ENCODE measurements at regions not wholly inside any gene's neighbourhood (a gene's known extent, or its start where the extent isn't known, plus 50 kb on each side); places are given as distances from the start of the nearest gene placed in this dataset.
"Not testable (repeated sequence)": the region's sequence is repeated elsewhere in the genome, so short reads cannot be mapped to it uniquely, and the experiment has no call there.

DNA sequence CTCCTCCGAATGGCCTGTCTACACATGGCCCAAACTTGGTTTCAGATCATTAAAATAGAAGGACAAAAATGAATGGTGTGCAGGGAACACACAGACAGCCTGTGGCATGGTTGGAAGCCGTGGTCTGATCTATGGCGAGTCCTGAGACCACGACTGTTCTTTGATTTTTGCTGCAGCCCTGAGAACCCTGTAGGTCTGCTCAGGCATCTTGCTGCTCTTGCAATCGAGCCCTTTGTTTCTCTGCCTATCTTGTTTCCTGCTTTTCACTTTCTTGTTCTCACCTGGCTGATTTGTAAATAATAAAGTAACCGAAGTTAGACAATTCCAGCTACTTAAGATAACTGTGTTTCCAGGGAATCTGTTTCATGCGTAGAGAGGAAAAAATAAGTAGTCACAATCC is 54.1 kb upstream of the NBPF9 start:
- intact Hi-C loops (cut with micrococcal nuclease); BruUV-seq (replicated peaks); DNase-seq (ENCODE audit: low read depth, low spot score): not testable (repeated sequence)

DNA sequence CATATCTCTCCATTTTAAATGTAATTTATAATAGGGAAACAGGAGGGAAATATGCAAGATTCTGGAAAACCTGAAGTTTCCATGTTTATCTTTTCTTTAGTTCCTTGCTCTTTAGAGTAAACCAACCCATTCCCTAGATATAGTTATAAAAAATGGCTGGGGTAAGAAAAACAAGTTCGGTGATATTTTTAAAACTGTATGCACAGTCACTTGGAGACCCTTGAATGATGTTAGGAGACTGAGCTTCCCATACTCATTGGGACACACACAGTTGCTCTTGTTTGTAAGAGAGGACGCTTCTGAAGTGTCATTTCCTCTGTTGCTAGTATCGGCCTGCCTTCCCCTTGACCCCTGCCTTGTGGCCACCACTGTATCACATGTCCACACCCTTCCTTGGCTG is 55.0 kb upstream of the NBPF9 start:
- intact Hi-C loops (cut with micrococcal nuclease); dilution Hi-C loops (cut with MboI; ENCODE audit: extremely low pct_ligation_motif_present, low sequenced_read_pairs); BruUV-seq (replicated peaks); H3K9me1 ChIP-seq (replicated peaks; ENCODE audit: control insufficient read depth, extremely low read depth, insufficient read depth, low read length); H3K9me3 ChIP-seq (replicated peaks; ENCODE audit: control insufficient read depth, insufficient read depth, low read length); H3K27ac ChIP-seq (ENCODE audit: insufficient read depth, low read depth, low read length); H3K27me3 ChIP-seq (ENCODE audit: control insufficient read depth in 2 of 2, insufficient read depth in 2 of 2, low read length in 2 of 2); H3K4me2 ChIP-seq (ENCODE audit: insufficient read depth, low read length); H3K4me1 ChIP-seq (ENCODE audit: control insufficient read depth, extremely low read depth, insufficient read depth, low read length); H3K79me2 ChIP-seq (ENCODE audit: control insufficient read depth, insufficient read depth, low read length); FAIRE-seq; H3K9ac ChIP-seq (replicated peaks; ENCODE audit: extremely low read depth, insufficient read depth, low read length); H3K4me3 ChIP-seq (replicated peaks in 1 of 3; ENCODE audit: insufficient read depth in 1 of 3, low read depth in 1 of 3, low read length in 3 of 3); CTCF ChIA-PET; H3K36me3 ChIP-seq (ENCODE audit: control insufficient read depth in 2 of 2, extremely low read depth in 1 of 2, insufficient read depth in 2 of 2, low read length in 2 of 2); H4K20me1 ChIP-seq (replicated peaks; ENCODE audit: control insufficient read depth, extremely low read depth, insufficient read depth, low read length); POLR2A ChIA-PET; H2AFZ ChIP-seq (ENCODE audit: low read depth, low read length): not testable (repeated sequence)
- DNase-seq (ENCODE audit: low read depth, low spot score): peak; percentile 0

More for the DNA sequence above, 54.1 kb upstream of the NBPF9 start:
- H3K27me3 ChIP-seq (ENCODE audit: control insufficient read depth in 2 of 2, insufficient read depth in 2 of 2, low read length in 2 of 2); H3K36me3 ChIP-seq (ENCODE audit: control insufficient read depth in 2 of 2, extremely low read depth in 1 of 2, insufficient read depth in 2 of 2, low read length in 2 of 2); H3K9ac ChIP-seq (replicated peaks; ENCODE audit: extremely low read depth, insufficient read depth, low read length); H3K4me2 ChIP-seq (ENCODE audit: insufficient read depth, low read length); H3K79me2 ChIP-seq (ENCODE audit: control insufficient read depth, insufficient read depth, low read length); H4K20me1 ChIP-seq (replicated peaks; ENCODE audit: control insufficient read depth, extremely low read depth, insufficient read depth, low read length); POLR2A ChIA-PET; H2AFZ ChIP-seq (ENCODE audit: low read depth, low read length); H3K9me3 ChIP-seq (replicated peaks; ENCODE audit: control insufficient read depth, insufficient read depth, low read length); H3K27ac ChIP-seq (ENCODE audit: insufficient read depth, low read depth, low read length); H3K4me1 ChIP-seq (ENCODE audit: control insufficient read depth, extremely low read depth, insufficient read depth, low read length); H3K4me3 ChIP-seq (replicated peaks in 1 of 3; ENCODE audit: insufficient read depth in 1 of 3, low read depth in 1 of 3, low read length in 3 of 3); FAIRE-seq; dilution Hi-C loops (cut with MboI; ENCODE audit: extremely low pct_ligation_motif_present, low sequenced_read_pairs); CTCF ChIA-PET; H3K9me1 ChIP-seq (replicated peaks; ENCODE audit: control insufficient read depth, extremely low read depth, insufficient read depth, low read length): not testable (repeated sequence)

DNA sequence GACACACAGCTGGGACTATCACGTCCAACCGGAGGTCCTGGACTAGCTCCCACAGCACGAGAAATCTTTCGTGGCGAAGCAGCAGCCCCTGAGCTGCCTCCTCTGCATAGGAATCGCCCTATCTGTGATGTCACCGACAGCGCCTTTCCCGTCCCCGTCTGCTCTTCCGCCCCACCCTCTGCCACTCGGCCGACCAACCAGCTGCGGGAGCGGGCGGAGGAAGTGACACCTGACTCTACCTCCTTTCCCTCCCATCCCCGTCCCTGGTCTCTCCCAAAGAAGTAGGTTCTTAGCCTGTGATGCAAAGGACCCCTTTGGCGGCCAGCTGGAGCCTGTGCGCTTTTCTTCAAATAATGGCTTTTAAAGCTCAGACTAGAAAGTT is 59.7 kb upstream of the NBPF9 start:
- H3K4me2 ChIP-seq (ENCODE audit: insufficient read depth, low read length); H3K27ac ChIP-seq (ENCODE audit: insufficient read depth, low read depth, low read length); H3K79me2 ChIP-seq (ENCODE audit: control insufficient read depth, insufficient read depth, low read length); H4K20me1 ChIP-seq (replicated peaks; ENCODE audit: control insufficient read depth, extremely low read depth, insufficient read depth, low read length); dilution Hi-C loops (cut with MboI; ENCODE audit: extremely low pct_ligation_motif_present, low sequenced_read_pairs); H3K4me1 ChIP-seq (ENCODE audit: control insufficient read depth, extremely low read depth, insufficient read depth, low read length); H3K9me1 ChIP-seq (replicated peaks; ENCODE audit: control insufficient read depth, extremely low read depth, insufficient read depth, low read length); H3K4me3 ChIP-seq (replicated peaks in 1 of 3; ENCODE audit: insufficient read depth in 1 of 3, low read depth in 1 of 3, low read length in 3 of 3); H3K36me3 ChIP-seq (ENCODE audit: control insufficient read depth in 2 of 2, extremely low read depth in 1 of 2, insufficient read depth in 2 of 2, low read length in 2 of 2); H3K27me3 ChIP-seq (ENCODE audit: control insufficient read depth in 2 of 2, insufficient read depth in 2 of 2, low read length in 2 of 2); DNase-seq (ENCODE audit: low read depth, low spot score); H3K9ac ChIP-seq (replicated peaks; ENCODE audit: extremely low read depth, insufficient read depth, low read length); H2AFZ ChIP-seq (ENCODE audit: low read depth, low read length); CTCF ChIA-PET; POLR2A ChIA-PET; BruUV-seq (replicated peaks); intact Hi-C loops (cut with micrococcal nuclease); H3K9me3 ChIP-seq (replicated peaks; ENCODE audit: control insufficient read depth, insufficient read depth, low read length): not testable (repeated sequence)
- FAIRE-seq: peak; percentile 58

DNA sequence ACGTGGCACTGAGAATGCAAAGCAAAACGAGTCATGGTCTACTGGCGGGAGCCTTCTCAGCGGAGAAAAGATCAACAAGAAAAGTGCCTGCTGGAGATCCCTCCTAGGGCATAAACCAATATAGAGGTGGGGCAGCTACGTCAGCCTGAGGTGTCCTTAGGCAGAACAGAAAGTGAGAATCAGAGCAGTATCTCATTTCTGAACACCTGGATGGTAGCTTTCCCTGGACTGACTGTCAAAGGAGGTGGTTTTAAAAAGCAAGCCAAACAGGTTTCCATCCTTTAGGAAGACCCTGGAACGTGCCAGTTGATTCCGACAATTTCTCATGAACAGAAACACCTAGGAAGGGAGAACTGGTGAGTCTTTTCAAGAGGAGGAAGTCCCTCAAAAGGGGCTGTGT is 71.4 kb upstream of the NBPF9 start:
- H3K4me3 ChIP-seq (replicated peaks in 1 of 3; ENCODE audit: insufficient read depth in 1 of 3, low read depth in 1 of 3, low read length in 3 of 3); H3K4me2 ChIP-seq (ENCODE audit: insufficient read depth, low read length); CTCF ChIA-PET; H4K20me1 ChIP-seq (replicated peaks; ENCODE audit: control insufficient read depth, extremely low read depth, insufficient read depth, low read length); intact Hi-C loops (cut with micrococcal nuclease); H3K9me3 ChIP-seq (replicated peaks; ENCODE audit: control insufficient read depth, insufficient read depth, low read length); H2AFZ ChIP-seq (ENCODE audit: low read depth, low read length); H3K4me1 ChIP-seq (ENCODE audit: control insufficient read depth, extremely low read depth, insufficient read depth, low read length); dilution Hi-C loops (cut with MboI; ENCODE audit: extremely low pct_ligation_motif_present, low sequenced_read_pairs); H3K36me3 ChIP-seq (ENCODE audit: control insufficient read depth in 2 of 2, extremely low read depth in 1 of 2, insufficient read depth in 2 of 2, low read length in 2 of 2); H3K9me1 ChIP-seq (replicated peaks; ENCODE audit: control insufficient read depth, extremely low read depth, insufficient read depth, low read length); FAIRE-seq; H3K27ac ChIP-seq (ENCODE audit: insufficient read depth, low read depth, low read length); DNase-seq (ENCODE audit: low read depth, low spot score); H3K9ac ChIP-seq (replicated peaks; ENCODE audit: extremely low read depth, insufficient read depth, low read length); H3K79me2 ChIP-seq (ENCODE audit: control insufficient read depth, insufficient read depth, low read length); POLR2A ChIA-PET; H3K27me3 ChIP-seq (ENCODE audit: control insufficient read depth in 2 of 2, insufficient read depth in 2 of 2, low read length in 2 of 2); BruUV-seq (replicated peaks): not testable (repeated sequence)

Data from endothelial cell of umbilical vein (primary cell).